Astrocyte (in vitro differentiated cells and primary cell): ENCODE measurements at regions not wholly inside any gene's neighbourhood (a gene's known extent, or its start where the extent isn't known, plus 50 kb on each side); places are given as distances from the start of the nearest gene placed in this dataset.

Experiments used
- DNase-seq: peaks from one replicate; pipeline ENCODE4 v3.0.0-alpha.2; 2010; ENCODE audit warnings: low read depth
- FAIRE-seq: peaks from 2 replicates; lab custom pipeline; 2011; peaks lifted over from hg19 to GRCh38; lab: Jason Lieb, UNC
- H2AFZ ChIP-seq: 2 replicates; pipeline ENCODE4 v1.6.0; 2012; ENCODE audit warnings: low read depth, low read length, inconsistent platforms
- H3K27ac ChIP-seq: 2 replicates; pipeline ENCODE4 v1.5.1; 2011; ENCODE audit warnings: low read depth, low read length, inconsistent platforms
- H3K27me3 ChIP-seq: 2 replicates; pipeline ENCODE4 v1.6.0; 2011; ENCODE audit warnings: low read length, inconsistent platforms; ENCODE audit not compliant: insufficient read depth
- H3K36me3 ChIP-seq: 2 replicates; pipeline ENCODE4 v1.5.1; 2011; ENCODE audit warnings: low read length, inconsistent platforms; ENCODE audit not compliant: insufficient read depth
- H3K4me1 ChIP-seq: 2 replicates; pipeline ENCODE4 v1.5.1; 2011; ENCODE audit warnings: low read length, inconsistent platforms; ENCODE audit not compliant: insufficient read depth
- H3K4me2 ChIP-seq: 2 replicates; pipeline ENCODE4 v1.6.0; 2012; ENCODE audit warnings: low read length, inconsistent platforms
- H3K4me3 ChIP-seq: 2 replicates; pipeline ENCODE4 v1.5.1; 2011; ENCODE audit warnings: low read depth, mild to moderate bottlenecking, low read length, inconsistent platforms; ENCODE audit not compliant: insufficient read depth
- H3K79me2 ChIP-seq: 2 replicates; pipeline ENCODE4 v1.6.0; 2012; ENCODE audit warnings: mild to moderate bottlenecking, low read length, inconsistent platforms; ENCODE audit not compliant: insufficient read depth
- H3K9ac ChIP-seq: 2 replicates; pipeline ENCODE4 v1.6.0; 2012; ENCODE audit warnings: mild to moderate bottlenecking, low read length, inconsistent platforms
- H3K9me3 ChIP-seq: 2 replicates; pipeline ENCODE4 v1.5.1; 2012; ENCODE audit warnings: low read depth, mild to moderate bottlenecking, low read length, inconsistent platforms; ENCODE audit not compliant: insufficient read depth
- H4K20me1 ChIP-seq: 2 replicates; pipeline ENCODE4 v1.6.0; 2012; ENCODE audit warnings: low read length, inconsistent platforms; ENCODE audit not compliant: insufficient read depth
- H3K27ac Mint-ChIP-seq: one replicate; pipeline ENCODE4 v1.8.0; 2021; ENCODE audit warnings: mild to moderate bottlenecking, mixed read lengths; ENCODE audit not compliant: unreplicated experiment
- H3K27me3 Mint-ChIP-seq: one replicate; pipeline ENCODE4 v1.8.0; 2021; ENCODE audit warnings: low read depth, mixed read lengths; ENCODE audit not compliant: unreplicated experiment
- H3K36me3 Mint-ChIP-seq: one replicate; pipeline ENCODE4 v1.8.0; 2021; ENCODE audit warnings: low read depth, mixed read lengths; ENCODE audit not compliant: unreplicated experiment
- H3K4me1 Mint-ChIP-seq: one replicate; pipeline ENCODE4 v1.8.0; 2021; ENCODE audit warnings: low read depth, mixed read lengths; ENCODE audit not compliant: unreplicated experiment
- H3K4me3 Mint-ChIP-seq: one replicate; pipeline ENCODE4 v1.8.0; 2021; ENCODE audit warnings: mild to moderate bottlenecking, moderate library complexity, mixed read lengths; ENCODE audit not compliant: unreplicated experiment
- H3K9me3 Mint-ChIP-seq: one replicate; pipeline ENCODE4 v1.8.0; 2021; ENCODE audit warnings: mild to moderate bottlenecking, mixed read lengths; ENCODE audit not compliant: unreplicated experiment
- CTCF ChIP-seq: IDR thresholded peaks from 2 replicates; pipeline ENCODE4 v1.5.1; 2011; ENCODE audit warnings: low read depth, mild to moderate bottlenecking, inconsistent platforms, low read length, moderate library complexity; ENCODE audit not compliant: insufficient read depth
- EZH2 ChIP-seq: IDR thresholded peaks from 2 replicates; pipeline ENCODE4 v1.6.1; 2012; ENCODE audit warnings: mild to moderate bottlenecking, low read length, inconsistent platforms; ENCODE audit not compliant: insufficient read depth

- H3K27me3 Mint-ChIP-seq = peaks cover 90% of the 10 kb centered on the region
- Histone ChIP-seq H3K79me2 (no peaks in the 10 kb centered on the region), H2AFZ (no peak overlapping the region), H3K9ac (no peak overlapping the region), H3K36me3 (no peaks in the 10 kb centered on the region), H3K9me3 (no peaks in the 10 kb centered on the region), H4K20me1 (no peaks in the 10 kb centered on the region), H3K4me2 (no peak overlapping the region), H3K4me1 (peaks cover 3% of the 10 kb centered on the region), H3K4me3 (no peak overlapping the region), H3K27ac (no peak overlapping the region), H3K27me3 (peaks cover 29% of the 10 kb centered on the region)
- FAIRE-seq (no peak), DNase-seq (no peak)
- no peak for TF ChIP-seq CTCF
- no peak for TF ChIP-seq EZH2
- peaks cover 10% of the 10 kb centered on the region for H3K4me1 Mint-ChIP-seq
- no peak overlapping the region for H3K27ac Mint-ChIP-seq
- H3K4me3 Mint-ChIP-seq = no peak overlapping the region
- H3K9me3 Mint-ChIP-seq = peaks cover 2% of the 10 kb centered on the region
- no peaks in the 10 kb centered on the region for H3K36me3 Mint-ChIP-seq
Observed at GRCh38 chr20:57877995-57878394, 168.2 kb upstream of the PMEPA1 start.

- Histone ChIP-seq H3K4me3 (no peak overlapping the region), H3K9ac (no peak overlapping the region), H3K36me3 (no peaks in the 10 kb centered on the region), H2AFZ (no peak overlapping the region), H3K27me3 (peaks cover 29% of the 10 kb centered on the region), H3K9me3 (no peaks in the 10 kb centered on the region), H3K79me2 (no peaks in the 10 kb centered on the region), H3K4me1 (peaks cover 3% of the 10 kb centered on the region), H4K20me1 (no peaks in the 10 kb centered on the region), H3K27ac (no peak overlapping the region), H3K4me2 (no peak overlapping the region)
- Mint-ChIP-seq H3K27ac (no peak overlapping the region), H3K27me3 (peaks cover 90% of the 10 kb centered on the region), H3K4me1 (peaks cover 4% of the 10 kb centered on the region), H3K36me3 (no peaks in the 10 kb centered on the region), H3K9me3 (peaks cover 6% of the 10 kb centered on the region), H3K4me3 (no peak overlapping the region)
- FAIRE-seq (no peak), DNase-seq (no peak)
- TF ChIP-seq EZH2 (no peak), CTCF (no peak)
Observed at GRCh38 chr20:57877131-57877824, 167.5 kb upstream of the PMEPA1 start.

- Histone ChIP-seq H4K20me1 (no peaks in the 10 kb centered on the region), H3K4me3 (no peak overlapping the region), H3K9me3 (no peaks in the 10 kb centered on the region), H3K9ac (no peak overlapping the region), H3K36me3 (no peaks in the 10 kb centered on the region), H2AFZ (no peak overlapping the region), H3K27me3 (peaks cover 29% of the 10 kb centered on the region), H3K4me2 (no peak overlapping the region), H3K4me1 (peaks cover 3% of the 10 kb centered on the region), H3K27ac (no peak overlapping the region), H3K79me2 (no peaks in the 10 kb centered on the region)
- Mint-ChIP-seq H3K27ac (no peak overlapping the region), H3K27me3 (peaks cover 86% of the 10 kb centered on the region), H3K4me3 (no peak overlapping the region), H3K36me3 (no peaks in the 10 kb centered on the region), H3K9me3 (peaks cover 9% of the 10 kb centered on the region), H3K4me1 (peaks cover 2% of the 10 kb centered on the region)
- TF ChIP-seq CTCF = no peak
- TF ChIP-seq EZH2 = no peak
- DNase-seq (no peak), FAIRE-seq (no peak)
Observed at GRCh38 chr20:57876163-57876562, 166.3 kb upstream of the PMEPA1 start.
